D721Med (cell line): ENCODE measurements at regions not wholly inside any gene's neighbourhood (a gene's known extent, or its start where the extent isn't known, plus 50 kb on each side); places are given as distances from the start of the nearest gene placed in this dataset.

Experiments used
- DNase-seq: peaks from one replicate; pipeline ENCODE4 v3.0.0; 2011; ENCODE audit warnings: low spot score; ENCODE audit not compliant: insufficient read length
- FAIRE-seq: peaks from 2 replicates; lab custom pipeline; 2011; peaks lifted over from hg19 to GRCh38; lab: Jason Lieb, UNC
- TF ChIP-seq, protein P1 (sequence below): IDR thresholded peaks from 2 replicates; pipeline ENCODE4 v1.5.1; 2012; ENCODE audit warnings: mild to moderate bottlenecking, control low read depth; ENCODE audit not compliant: insufficient read depth; ENCODE audit errors: missing control alignments

DNA sequence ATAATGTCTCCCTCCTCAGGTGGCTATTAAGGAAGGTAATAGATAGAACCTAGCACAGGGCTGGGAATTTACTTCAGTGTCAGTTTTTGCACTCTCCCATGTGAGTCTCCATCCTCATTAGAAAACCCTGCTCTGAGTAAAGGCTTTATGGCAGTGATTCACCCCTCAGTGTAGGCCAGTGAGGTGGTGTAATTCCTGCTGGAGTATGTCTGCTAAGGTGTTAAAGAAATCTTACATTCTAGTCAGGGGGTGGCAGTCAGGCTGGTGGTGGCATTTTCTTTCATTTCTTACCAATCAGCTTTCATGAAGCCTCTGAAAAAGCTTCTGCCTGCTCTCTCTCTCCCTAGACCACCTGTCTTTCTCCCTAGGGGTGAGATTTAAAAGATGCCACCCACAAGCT is 138.8 kb upstream of the CCL2 start:
- no peak for FAIRE-seq
- TF ChIP-seq, protein P1, sequence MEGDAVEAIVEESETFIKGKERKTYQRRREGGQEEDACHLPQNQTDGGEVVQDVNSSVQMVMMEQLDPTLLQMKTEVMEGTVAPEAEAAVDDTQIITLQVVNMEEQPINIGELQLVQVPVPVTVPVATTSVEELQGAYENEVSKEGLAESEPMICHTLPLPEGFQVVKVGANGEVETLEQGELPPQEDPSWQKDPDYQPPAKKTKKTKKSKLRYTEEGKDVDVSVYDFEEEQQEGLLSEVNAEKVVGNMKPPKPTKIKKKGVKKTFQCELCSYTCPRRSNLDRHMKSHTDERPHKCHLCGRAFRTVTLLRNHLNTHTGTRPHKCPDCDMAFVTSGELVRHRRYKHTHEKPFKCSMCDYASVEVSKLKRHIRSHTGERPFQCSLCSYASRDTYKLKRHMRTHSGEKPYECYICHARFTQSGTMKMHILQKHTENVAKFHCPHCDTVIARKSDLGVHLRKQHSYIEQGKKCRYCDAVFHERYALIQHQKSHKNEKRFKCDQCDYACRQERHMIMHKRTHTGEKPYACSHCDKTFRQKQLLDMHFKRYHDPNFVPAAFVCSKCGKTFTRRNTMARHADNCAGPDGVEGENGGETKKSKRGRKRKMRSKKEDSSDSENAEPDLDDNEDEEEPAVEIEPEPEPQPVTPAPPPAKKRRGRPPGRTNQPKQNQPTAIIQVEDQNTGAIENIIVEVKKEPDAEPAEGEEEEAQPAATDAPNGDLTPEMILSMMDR, result no peak

DNA sequence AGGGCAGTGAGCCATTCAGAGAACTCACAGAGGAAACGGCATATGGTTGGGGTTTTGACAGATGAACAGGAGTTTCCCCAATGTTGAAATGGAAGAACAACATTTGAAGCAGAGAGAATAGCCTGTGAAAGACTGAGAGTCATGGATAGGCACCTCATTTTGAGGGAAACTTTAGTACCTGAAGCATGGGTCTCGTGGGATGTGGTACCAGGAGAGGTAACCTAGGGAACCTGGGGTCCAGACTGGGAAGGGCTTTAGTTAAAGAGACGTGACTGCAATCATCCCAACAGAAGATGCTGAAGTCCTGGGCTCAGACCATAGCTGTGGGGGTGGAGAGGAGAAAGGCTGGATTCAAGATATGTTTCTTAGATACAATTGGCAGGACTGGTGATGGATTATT is 137.8 kb upstream of the CCL2 start:
- no peak for FAIRE-seq
- DNase-seq, result no peak
- TF ChIP-seq, protein P1, result no peak

More for the DNA sequence above, 138.8 kb upstream of the CCL2 start:
- DNase-seq, result no peak

DNA sequence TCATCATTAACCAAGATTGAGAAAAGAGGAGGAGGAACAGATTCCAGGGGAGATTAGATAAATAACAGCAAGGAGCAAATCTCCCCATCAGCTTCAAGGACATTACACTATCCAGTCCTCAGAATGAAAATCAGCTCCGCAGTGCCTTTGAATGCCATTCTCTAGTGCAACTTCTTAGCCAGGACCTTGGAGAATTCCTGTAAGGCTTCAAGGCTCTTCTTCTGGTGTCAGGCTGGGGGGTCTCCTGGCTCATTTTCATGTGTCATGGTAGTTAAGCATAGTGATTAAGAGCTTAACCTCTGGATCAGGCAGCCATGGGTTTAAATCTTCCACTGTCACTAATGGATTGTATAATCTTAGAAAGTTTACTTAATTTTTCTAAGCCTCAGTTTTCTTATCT is 137.3 kb upstream of the CCL2 start:
- FAIRE-seq (no peak), DNase-seq (no peak)
- TF ChIP-seq, protein P1, result no peak

DNA sequence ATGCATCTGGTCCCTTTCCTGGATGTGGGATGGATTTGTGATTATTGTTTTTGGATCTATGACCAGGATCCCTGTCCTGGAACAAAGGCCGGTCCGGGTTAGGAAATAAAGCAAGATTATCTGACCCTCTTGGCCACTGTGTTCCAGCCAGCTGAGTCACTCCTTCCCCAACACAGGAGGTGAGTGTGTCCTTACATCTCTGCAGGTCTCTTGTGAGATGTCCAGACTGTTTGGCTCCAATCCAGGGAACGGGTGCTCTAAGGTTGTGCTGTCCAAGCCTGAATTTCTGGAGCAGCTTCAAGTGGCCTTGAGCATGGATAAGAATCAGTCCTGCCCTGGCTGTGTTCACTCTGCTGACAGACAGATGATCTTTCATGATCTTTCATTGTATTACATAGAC is 136.5 kb upstream of the CCL2 start:
- TF ChIP-seq, protein P1, result no peak
- DNase-seq (no peak), FAIRE-seq (no peak)

DNA sequence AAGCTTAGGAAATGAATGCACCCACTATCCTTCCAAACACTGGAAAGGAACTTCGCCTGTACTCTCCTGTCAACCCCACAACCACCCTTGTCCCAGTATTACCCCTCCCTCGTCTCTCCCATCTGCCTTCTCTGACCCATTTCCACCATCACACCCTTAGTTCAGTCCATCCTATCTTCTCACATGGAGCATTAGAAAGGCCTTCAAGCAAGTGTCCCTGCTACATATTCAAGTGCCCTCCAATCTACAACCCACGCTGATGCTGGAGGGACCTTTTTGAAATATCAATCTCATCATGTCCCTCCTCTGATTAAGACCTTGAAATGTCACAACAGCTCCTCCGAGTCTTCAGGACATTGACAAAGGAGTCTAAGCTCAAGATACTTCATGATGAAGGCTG is 133.8 kb upstream of the CCL2 start:
- TF ChIP-seq, protein P1, result no peak
- no peak for FAIRE-seq
- no peak for DNase-seq

DNA sequence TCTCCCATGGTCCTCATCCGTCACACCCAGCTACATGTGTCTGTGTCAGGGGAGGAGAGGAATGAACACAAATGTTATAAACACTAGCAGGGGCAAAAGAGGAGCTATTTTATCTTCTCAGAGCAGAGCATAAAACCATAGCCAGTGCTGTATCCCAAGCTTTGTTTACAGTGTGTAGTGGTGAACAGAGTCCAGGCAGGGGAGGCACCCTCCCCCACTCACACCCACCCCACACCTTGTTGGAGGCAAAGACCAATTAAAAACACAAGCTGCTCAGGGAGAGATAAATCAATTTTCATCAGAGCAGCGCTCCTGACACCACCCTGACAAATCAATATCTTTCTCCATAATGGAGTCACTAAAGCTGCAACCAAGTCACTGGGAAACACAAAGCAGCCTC is 132.6 kb upstream of the CCL2 start:
- TF ChIP-seq, protein P1, result no peak
- FAIRE-seq (no peak), DNase-seq (no peak)

DNA sequence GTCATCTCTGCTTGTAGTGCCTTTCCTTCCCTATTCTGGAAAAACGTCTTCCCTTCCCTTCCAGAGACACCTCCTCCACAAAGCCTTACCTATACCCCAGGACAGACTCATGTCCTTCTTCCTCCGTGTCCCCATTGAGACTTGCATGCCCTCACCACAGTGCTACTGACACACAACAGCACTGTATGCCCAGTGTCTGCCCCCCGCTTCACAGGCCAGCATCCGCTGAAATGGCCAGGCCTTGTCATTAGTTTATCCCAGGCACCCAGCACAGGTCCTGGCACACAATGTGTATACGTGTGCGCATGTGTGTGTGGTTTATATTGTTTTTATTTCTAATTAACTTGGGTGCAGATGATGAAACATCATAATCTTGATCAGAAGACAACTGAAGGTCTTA is 130.1 kb upstream of the CCL2 start:
- DNase-seq (no peak), FAIRE-seq (no peak)
- TF ChIP-seq, protein P1, result no peak
